OCI-LY1 (cell line): ENCODE measurements at regions not wholly inside any gene's neighbourhood (a gene's known extent, or its start where the extent isn't known, plus 50 kb on each side); places are given as distances from the start of the nearest gene placed in this dataset.

Experiments
- H2AFZ ChIP-seq: fragments of 200-600 bp; sonication (generic), shearing (Covaris generic); 2 replicates; pipeline ENCODE4 v1.6.0; 2014; ENCODE audit warnings: antibody characterized with exemption, mild to moderate bottlenecking, low read length
- H3F3A ChIP-seq: fragments of 200-600 bp; sonication (generic), shearing (Covaris generic); 2 replicates; pipeline ENCODE4 v1.6.0; 2014; ENCODE audit warnings: mild to moderate bottlenecking, antibody characterized with exemption, low read length, moderate library complexity; ENCODE audit not compliant: insufficient read depth
- H3K27ac ChIP-seq: fragments of 200-600 bp; sonication (generic); 2 replicates; pipeline ENCODE4 v1.5.1; 2014; ENCODE audit warnings: low read length, mixed run types, mild to moderate bottlenecking, low read depth; ENCODE audit not compliant: poor library complexity, severe bottlenecking
- H3K27me3 ChIP-seq: fragments of 200-600 bp; sonication (generic); 2 replicates; pipeline ENCODE4 v1.6.0; 2014; ENCODE audit warnings: antibody characterized with exemption, mild to moderate bottlenecking, low read length, moderate library complexity; ENCODE audit not compliant: insufficient read depth
- H3K36me3 ChIP-seq: fragments of 200-600 bp; sonication (generic); 2 replicates; pipeline ENCODE4 v1.6.1; 2014; ENCODE audit warnings: mild to moderate bottlenecking, antibody characterized with exemption, low read length, moderate library complexity, mixed read lengths; ENCODE audit not compliant: insufficient read depth
- H3K4me1 ChIP-seq: fragments of 200-600 bp; sonication (generic); 2 replicates; pipeline ENCODE4 v1.5.1; 2014; ENCODE audit warnings: mild to moderate bottlenecking, low read length, moderate library complexity; ENCODE audit not compliant: insufficient read depth, severe bottlenecking
- H3K4me2 ChIP-seq: fragments of 200-600 bp; sonication (generic), shearing (Covaris generic); 2 replicates; pipeline ENCODE4 v1.6.1; 2014; ENCODE audit warnings: low read length
- H3K4me3 ChIP-seq: fragments of 200-600 bp; sonication (generic); 2 replicates; pipeline ENCODE4 v1.5.1; 2014; ENCODE audit warnings: low read length, low read depth, mild to moderate bottlenecking, mixed read lengths; ENCODE audit not compliant: poor library complexity, severe bottlenecking
- H3K79me2 ChIP-seq: fragments of 200-600 bp; shearing (Covaris generic); 2 replicates; pipeline ENCODE4 v1.6.1; 2016; ENCODE audit warnings: mixed run types, low read length, mixed read lengths; ENCODE audit not compliant: insufficient read depth
- H3K9ac ChIP-seq: fragments of 200-600 bp; sonication (generic), shearing (Covaris generic); 2 replicates; pipeline ENCODE4 v1.6.1; 2014; ENCODE audit warnings: mild to moderate bottlenecking, low read length, mixed read lengths
- H3K9me2 ChIP-seq: fragments of 200-600 bp; sonication (generic), shearing (Covaris generic); 2 replicates; pipeline ENCODE4 v1.6.1; 2014; ENCODE audit warnings: low read depth, mild to moderate bottlenecking, low read length, mixed read lengths
- H3K9me3 ChIP-seq: fragments of 200-600 bp; shearing (Covaris generic); 2 replicates; pipeline ENCODE4 v1.6.1; 2014; ENCODE audit warnings: low read length, mixed read lengths
- H4K20me1 ChIP-seq: fragments of 200-600 bp; sonication (generic), shearing (Covaris generic); 2 replicates; pipeline ENCODE4 v1.6.0; 2016; ENCODE audit warnings: mild to moderate bottlenecking, low read length; ENCODE audit not compliant: insufficient read depth
- EZH2 ChIP-seq: fragments of 200-600 bp; sonication (generic), shearing (Covaris generic); IDR thresholded peaks from 2 replicates; pipeline ENCODE4 v1.8.0; 2017; ENCODE audit warnings: borderline replicate concordance, mixed run types, mild to moderate bottlenecking, antibody characterized with exemption, low read length, moderate library complexity, mixed read lengths
- TF ChIP-seq, protein P1 (sequence below): fragments of 200-600 bp; sonication (generic), shearing (Covaris generic); IDR thresholded peaks from 2 replicates; pipeline ENCODE4 v1.5.1; 2017; ENCODE audit warnings: mild to moderate bottlenecking, antibody characterized with exemption, low read length, moderate library complexity, mixed read lengths

DNA sequence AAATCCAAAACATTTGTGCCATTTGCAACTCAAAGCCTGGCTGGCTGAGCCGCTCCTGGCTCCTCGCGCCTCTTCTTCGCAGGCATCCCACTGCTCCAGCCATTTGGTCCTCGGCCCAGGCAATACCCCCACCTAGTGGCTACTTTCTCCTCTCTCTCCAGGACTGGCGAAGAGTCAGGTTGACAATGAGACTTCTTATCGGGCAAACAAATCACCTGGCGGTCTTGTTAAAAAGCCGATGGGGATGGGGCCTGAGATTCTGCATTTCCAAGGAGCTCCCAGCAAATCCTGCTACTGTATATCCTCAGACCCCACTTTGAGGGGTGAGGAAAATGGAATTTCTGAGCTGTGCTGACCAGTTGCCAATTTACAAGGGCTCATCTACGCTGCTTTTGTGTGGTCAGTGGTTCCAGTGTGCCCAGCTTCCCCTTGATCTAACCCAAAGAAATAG lies 89.0 kb downstream of the ISX start:
- no peaks in the 10 kb centered on the region for H3K9me2 ChIP-seq
- H3K27ac ChIP-seq = no peak overlapping the region
- H4K20me1 ChIP-seq = no peaks in the 10 kb centered on the region
- TF ChIP-seq, protein P1, sequence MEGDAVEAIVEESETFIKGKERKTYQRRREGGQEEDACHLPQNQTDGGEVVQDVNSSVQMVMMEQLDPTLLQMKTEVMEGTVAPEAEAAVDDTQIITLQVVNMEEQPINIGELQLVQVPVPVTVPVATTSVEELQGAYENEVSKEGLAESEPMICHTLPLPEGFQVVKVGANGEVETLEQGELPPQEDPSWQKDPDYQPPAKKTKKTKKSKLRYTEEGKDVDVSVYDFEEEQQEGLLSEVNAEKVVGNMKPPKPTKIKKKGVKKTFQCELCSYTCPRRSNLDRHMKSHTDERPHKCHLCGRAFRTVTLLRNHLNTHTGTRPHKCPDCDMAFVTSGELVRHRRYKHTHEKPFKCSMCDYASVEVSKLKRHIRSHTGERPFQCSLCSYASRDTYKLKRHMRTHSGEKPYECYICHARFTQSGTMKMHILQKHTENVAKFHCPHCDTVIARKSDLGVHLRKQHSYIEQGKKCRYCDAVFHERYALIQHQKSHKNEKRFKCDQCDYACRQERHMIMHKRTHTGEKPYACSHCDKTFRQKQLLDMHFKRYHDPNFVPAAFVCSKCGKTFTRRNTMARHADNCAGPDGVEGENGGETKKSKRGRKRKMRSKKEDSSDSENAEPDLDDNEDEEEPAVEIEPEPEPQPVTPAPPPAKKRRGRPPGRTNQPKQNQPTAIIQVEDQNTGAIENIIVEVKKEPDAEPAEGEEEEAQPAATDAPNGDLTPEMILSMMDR = peak; percentile 56
- no peak for TF ChIP-seq EZH2
- peaks cover 16% of the 10 kb centered on the region for H3K36me3 ChIP-seq
- 0 out of 2 replicates have a peak, but pooled peaks cover 3% of the 10 kb centered on the region for H3F3A ChIP-seq
- H3K4me1 ChIP-seq = peaks cover 7% of the 10 kb centered on the region
- no peaks in the 10 kb centered on the region for H3K9me3 ChIP-seq
- no peak overlapping the region for H3K9ac ChIP-seq
- H3K4me2 ChIP-seq = no peak overlapping the region
- H3K79me2 ChIP-seq = no peaks in the 10 kb centered on the region
- no peak overlapping the region for H2AFZ ChIP-seq
- no peaks in the 10 kb centered on the region for H3K27me3 ChIP-seq
- H3K4me3 ChIP-seq = no peak overlapping the region

DNA sequence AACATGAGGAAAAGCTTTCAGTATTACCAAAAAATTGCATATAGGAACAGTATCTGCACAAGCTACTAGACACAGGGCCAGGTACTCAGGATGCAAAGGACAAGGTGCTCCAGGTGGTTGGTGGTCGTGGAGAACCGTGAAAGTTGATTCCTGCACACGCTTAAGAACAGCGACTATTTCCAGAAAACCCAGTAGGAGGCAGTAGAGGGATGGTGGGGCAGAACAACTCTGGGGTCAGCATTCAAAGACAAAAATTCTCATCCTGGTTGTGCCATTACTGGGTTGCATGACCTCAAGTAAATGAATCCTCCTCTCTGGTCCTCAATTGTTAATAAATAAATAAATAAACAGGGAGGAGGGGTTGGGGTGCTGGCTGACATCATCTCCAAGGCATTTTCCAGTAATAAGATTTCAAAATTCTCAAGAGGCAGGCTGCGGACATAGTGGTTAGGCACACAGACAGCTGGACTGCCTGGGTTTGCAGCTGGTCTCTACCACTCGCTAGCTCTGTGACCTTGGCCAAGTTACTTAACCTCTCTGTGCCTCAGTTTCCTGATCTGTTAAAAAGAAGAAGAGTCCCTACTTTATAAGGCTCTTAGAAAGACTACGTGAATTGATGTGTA lies 89.6 kb downstream of the ISX start:
- no peaks in the 10 kb centered on the region for H3K9me2 ChIP-seq
- 0 out of 2 replicates have a peak, but pooled peaks cover 3% of the 10 kb centered on the region for H3F3A ChIP-seq
- no peaks in the 10 kb centered on the region for H3K9me3 ChIP-seq
- no peak overlapping the region for H3K27ac ChIP-seq
- H3K9ac ChIP-seq = no peak overlapping the region
- no peak overlapping the region for H3K4me2 ChIP-seq
- no peaks in the 10 kb centered on the region for H4K20me1 ChIP-seq
- no peak overlapping the region for H3K4me3 ChIP-seq
- H2AFZ ChIP-seq = no peak overlapping the region
- H3K4me1 ChIP-seq = peaks cover 4% of the 10 kb centered on the region
- H3K27me3 ChIP-seq = no peaks in the 10 kb centered on the region
- H3K36me3 ChIP-seq = peaks cover 16% of the 10 kb centered on the region
- TF ChIP-seq, protein P1 = peak; percentile 25; the same call in 1 of the 2 replicates
- no peak for TF ChIP-seq EZH2
- H3K79me2 ChIP-seq = no peaks in the 10 kb centered on the region

DNA sequence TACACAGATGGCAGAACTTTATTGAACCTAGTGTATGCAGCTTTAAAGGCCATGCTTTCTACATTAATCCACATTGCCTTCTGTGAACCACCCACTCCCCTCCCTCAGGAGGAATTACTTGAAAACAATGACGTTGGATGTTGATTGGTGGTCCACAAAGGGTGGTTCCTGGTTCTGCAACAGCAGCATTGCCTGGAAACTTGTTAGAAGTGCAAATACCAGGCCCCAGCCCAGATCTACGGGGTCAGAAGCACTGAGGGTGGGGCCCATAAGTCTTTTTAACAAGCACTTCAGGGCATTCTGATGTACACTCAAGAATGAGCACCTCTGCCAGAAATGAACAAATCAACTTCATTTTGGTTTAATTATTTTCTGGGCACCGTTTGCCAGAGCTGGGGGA lies 91.0 kb downstream of the ISX start:
- Histone ChIP-seq H3K27ac (no peak overlapping the region), H3K79me2 (no peaks in the 10 kb centered on the region), H2AFZ (no peak overlapping the region), H3K36me3 (peaks cover 16% of the 10 kb centered on the region), H4K20me1 (no peaks in the 10 kb centered on the region), H3K27me3 (no peaks in the 10 kb centered on the region), H3K4me3 (no peak overlapping the region), H3K4me1 (no peaks in the 10 kb centered on the region), H3K9me2 (no peaks in the 10 kb centered on the region), H3F3A (0 out of 2 replicates have a peak, but pooled peaks cover 3% of the 10 kb centered on the region), H3K4me2 (no peak overlapping the region), H3K9me3 (no peaks in the 10 kb centered on the region), H3K9ac (no peak overlapping the region)
- TF ChIP-seq, protein P1 = no peak
- TF ChIP-seq EZH2 = no peak
